RPMI8226 (cell line): ENCODE measurements at regions not wholly inside any gene's neighbourhood (a gene's known extent, or its start where the extent isn't known, plus 50 kb on each side); places are given as distances from the start of the nearest gene placed in this dataset.

Experiments used
- DNase-seq: peaks from one replicate; pipeline ENCODE4 v3.0.0-alpha.2; 2015

DNA sequence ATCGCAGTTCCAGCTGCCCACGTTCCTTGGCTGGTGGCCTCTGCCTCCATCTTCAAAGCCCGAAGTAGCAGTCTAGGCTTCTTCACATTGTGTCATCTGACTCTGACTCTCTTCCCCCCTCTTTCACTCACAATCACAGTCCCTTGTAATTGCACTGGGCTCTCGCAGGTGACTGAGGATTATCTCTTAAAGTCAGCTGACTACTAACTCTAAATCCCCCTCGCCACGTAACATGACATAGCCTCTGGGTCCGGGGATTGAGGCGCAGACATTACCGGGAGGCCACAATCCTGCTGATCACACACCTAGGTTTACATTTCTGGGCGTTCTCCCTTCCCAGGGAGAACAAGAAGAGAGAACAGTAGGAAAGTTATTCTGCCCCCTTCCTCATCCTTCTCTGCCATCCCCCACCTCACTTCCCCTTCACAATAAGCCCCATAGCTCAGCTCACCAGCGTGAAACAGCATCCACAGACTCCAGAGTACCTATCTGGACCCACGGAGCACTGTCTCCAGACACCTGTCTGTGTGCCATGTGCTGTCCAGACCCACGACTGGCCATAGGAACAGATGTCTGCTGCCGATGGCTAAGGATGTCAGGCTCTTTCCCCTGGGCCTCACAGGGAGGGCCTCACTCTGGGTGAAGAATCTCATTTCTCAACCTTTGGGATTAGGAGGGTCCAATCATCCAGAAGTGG is 64.3 kb upstream of the FZD7 start:
- DNase-seq = no peak

DNA sequence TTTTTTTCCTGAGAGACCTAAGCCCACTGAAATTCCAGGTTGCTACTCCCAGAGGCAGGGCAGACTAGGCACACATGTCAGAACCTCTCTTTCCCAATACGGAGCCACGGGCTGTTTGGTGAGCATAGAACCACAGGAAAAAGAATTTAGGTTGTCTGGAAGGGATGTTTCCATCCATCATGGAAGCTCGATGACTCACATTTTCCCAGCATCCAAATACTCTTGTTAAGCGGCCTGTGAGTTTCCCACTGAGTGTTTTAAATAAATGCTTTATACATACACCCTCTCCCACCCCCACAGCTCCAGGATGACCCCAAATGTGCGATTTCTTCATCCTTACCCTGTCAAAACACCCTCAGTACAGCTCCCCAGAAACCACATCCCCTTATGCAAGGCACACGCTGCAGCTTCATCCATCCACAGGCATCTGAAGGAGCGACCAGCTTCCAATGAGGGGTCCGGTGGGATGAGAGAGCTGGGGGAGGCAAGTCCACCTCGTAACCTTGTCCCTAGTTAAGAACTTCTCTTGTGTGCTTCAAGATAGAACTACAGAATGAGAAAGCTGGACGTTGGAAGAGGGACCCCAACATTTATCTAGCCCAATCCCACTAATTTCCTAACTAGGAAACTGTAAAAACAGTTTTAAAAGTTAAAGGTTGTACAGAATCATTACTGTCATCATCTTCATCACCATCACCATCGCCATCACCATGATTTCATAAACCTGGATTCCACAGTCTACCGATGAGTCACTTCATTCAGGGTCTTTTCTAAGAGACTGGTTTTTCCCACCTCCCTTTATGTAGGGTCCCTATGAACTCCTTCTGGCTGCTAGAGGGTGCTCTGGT is 63.5 kb upstream of the FZD7 start:
- no peak for DNase-seq

DNA sequence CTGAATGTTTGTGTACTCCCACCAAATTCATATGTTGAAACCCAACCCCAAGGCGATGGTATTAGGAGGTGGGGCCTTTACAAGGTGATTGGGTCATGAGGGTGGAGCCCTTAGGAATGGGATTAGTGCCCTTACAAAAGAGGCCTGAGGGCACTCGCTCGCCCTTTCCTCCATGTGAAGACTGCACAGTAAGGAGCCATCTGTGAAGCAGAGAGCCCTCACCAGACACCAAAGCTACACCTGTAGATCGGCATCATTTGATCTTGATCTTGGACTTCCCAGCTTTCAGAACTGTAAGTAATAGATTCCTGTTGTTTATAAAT is 62.9 kb upstream of the FZD7 start:
- DNase-seq = no peak

DNA sequence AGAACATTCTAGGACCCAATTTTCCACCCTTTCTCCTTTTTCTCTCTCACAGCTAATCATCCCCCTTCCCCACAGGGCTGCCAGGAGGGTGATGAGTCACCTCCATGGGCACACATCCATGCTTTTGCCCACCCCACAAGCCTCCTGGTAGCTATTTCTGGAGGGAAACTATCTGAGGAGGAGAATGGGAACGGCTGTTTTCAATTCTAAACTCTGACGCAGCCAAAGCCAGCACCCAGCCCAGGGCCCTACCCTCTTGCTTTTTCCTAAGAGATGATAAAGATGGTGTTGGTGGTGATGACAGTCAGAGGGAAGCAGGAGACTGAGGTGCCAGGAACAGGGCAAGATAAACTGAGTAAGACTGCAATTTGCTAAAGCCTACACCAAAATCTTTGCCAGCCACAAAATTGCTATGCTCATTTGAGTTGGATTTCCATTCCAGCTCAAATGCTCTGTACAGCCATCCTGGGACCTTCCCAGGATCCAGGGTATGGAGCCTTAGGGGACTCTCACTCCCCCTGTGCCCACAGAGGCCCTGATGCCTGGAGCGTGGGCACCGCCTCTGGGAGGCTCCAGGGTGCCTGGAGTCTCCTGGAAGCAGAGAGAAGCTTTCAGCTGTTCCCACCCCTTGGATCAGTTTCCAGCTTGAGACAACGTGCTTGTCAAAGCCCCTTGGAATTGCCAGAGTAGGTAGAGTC is 62.0 kb upstream of the FZD7 start:
- no peak for DNase-seq

DNA sequence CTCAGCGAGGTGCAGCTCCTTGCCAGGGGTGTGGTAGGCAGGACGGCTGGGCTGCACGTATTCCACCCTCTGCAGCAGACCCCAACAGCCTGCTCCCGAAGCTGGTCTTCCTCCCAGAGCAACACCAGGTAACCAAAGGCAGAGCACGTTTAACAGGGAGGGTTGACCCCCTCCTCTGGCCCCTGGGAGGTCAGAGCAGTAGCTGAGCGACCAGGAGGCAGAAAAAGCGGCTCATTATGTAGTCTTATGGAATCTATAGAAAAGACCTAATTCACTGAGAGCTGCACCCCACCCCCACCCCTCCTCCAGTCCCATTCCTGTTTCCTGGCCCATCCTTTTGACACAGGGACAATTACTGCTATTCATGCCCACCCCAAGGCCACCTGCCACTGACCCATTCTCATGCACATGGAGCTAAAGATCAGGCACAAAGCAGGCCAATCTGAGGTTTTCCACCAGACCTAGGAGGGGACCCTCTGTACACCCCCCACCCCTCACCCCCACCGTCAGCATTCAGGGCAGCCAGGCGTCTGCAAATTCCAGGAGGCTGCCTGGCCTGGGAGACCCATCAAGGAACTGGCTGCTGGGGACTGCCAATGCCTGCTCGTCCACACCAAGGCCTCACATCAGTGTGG is 60.9 kb upstream of the FZD7 start:
- DNase-seq = no peak

DNA sequence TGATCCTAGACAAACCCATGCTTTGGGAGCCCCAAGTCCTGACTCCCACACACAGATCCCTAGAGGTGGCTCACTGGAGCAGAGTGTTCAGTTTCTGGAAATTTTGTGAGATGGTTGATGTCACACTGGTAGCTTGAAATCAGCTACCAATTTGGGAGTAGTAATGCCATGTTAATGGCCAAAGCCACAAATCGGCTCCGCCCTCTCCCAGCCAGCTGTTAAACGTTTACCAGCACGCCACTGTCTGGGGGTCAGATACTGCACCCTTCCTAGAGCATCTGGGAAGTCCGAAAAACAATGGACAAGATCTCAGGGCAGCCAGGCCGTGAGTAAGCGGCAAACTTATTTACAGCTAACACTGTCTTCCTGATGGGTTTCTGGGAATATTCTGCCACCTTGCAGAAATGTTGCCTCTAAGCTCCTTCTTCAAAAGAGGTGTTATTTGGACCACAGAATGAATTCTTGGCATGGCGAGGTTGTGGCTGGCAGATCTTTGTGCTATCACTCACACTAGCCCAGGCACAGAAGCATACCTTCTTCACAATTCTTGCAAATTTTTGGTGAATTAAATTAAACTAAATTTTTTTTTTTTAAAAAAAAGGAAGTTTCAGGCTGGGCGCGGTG is 60.2 kb upstream of the FZD7 start:
- DNase-seq = no peak

DNA sequence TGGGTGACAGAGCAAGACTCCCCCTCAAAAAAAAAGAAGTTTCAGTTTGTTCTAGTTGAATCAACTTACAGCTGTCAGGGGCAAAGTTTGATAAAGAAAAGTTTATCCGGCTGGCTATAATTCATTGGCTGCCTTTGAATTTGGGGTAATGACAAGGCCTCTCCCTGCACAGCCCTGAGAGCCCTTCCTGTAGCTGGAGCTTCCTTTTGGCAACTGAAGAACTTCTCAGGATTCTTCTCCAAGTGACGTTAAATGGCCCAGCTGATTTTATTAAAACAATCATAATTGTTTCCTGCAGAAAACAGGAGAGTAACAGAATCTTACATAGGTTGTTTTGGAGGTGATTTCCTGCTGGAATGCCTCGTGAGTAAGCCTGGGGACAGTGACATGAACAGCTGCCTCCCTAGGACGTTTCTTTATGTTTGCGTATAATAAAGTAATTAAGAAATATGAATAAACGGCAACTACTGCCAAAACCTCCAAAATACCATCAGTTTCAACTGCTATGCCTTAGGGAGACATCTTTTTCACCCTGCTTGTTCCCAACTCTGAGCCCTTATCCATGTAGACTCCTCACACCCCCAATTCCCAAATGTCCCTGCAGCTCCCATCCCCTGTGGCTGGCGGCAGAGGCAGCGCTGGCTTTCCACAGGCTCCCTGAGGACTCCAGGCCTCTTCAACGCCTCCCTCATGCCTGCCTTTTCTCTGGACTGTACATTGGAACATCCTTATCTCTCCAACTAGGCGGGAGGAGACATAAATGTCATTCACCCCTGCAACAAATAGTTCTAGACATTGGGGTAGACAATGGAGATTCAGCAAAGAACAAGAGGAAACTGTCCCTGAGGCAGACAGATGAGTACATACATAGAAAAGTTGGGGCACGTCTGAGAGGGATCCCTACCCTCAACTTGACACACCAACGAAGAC is 59.2 kb upstream of the FZD7 start:
- DNase-seq = no peak

DNA sequence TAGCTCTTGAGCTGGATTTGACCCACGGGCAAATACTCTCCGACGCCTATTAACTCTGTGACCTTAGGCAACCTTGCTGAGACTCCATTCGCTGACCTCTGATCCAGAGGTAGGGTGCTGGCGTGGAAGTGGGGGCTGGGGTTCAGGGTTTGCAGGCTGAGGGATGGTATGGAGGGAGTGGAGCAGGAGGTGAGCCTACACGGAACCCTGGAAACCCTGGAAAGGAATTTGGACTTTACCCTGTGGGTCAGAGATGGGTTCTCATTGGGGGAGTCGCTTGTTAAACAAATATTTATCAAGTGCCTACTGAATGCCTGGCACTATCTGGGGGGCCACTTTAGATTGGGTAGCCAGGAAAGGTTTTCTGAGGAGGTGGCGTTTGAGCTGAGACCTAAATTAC is 58.2 kb upstream of the FZD7 start:
- DNase-seq = no peak

DNA sequence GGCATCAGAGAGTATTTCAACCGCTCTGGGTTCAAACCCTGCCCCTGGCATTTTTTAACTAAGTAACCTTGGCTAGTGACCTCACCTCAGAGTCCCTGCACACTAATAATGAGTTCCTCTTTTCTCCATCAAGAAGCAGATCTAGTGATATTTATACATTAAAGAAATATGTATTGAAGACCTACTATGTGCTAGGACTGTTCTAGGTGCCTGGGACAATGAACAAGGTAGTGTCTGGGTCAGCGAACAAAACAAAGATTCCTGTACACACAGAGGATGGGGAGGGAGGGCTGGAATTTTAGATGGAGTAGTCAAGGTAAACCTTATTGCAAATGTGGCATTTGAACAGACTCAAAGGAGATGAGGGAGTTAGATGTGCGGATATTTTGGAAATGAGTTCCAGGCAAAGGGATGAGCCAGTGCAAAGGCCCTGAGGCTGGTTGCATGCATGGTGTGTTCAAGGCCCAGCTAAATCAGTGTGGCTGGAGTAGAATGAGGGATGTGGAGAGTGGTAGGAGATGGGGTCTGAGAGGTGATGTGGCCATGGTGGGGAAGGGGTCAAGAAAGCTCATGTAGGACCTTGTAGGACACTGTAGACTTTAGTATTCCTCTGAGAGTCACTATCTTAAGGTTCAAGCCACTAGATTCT is 57.6 kb upstream of the FZD7 start:
- no peak for DNase-seq

DNA sequence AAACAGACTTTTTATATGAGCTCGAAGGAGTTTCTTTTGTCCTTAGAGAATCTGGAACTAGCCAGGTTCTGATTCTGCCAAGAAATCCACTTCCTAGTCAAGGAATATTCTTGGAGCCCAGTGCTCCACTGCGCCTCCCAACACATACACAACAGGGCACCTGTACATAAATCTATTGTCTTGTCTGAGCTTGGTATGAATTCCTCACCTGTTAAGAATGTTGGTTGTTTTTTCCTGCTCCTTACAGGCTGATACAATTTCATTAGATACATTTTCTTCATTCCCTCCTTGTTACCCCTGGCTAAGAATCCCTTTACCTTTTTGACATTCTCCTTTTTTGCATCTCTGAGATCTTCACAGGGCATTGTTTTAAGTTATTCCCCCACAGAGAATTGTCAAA is 56.0 kb upstream of the FZD7 start:
- DNase-seq = no peak

DNA sequence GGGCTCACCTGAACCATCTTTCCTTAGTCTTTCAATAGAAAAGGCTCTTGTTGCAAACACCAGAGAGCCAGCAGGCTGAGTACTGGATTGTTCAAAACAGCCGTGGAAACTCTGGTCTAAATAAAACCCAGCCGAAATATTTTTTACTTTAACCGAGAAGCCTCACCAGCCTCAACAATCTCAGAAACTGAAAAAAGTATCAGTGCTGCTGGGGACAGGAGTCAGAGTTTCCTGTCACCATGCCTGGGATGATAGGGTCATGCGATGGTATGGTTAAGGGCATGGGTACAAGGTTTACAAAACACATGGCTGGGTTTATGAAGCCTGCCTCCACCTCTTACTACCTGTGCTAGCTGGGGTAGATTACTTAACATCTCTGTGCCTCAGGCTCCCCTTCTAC is 55.3 kb upstream of the FZD7 start:
- no peak for DNase-seq

DNA sequence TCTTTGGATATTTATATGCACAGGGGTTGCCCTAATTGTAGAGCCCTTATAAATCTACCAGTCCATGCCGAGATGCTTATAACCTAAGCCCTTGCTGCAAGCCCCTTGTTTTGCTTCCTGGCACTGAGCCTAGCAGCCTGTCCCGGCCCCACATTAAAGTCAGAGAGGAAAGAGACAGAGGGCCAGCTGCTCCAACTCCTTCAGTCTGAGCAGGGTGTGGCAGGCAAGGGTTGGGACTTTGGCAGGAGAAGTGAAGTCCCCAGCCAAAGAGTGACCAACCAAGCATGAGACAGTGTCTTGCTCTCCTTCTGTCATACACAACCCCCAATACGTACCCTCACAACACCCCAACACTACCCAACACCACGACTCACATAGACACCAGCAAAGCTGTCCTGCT is 54.7 kb upstream of the FZD7 start:
- DNase-seq = no peak

DNA sequence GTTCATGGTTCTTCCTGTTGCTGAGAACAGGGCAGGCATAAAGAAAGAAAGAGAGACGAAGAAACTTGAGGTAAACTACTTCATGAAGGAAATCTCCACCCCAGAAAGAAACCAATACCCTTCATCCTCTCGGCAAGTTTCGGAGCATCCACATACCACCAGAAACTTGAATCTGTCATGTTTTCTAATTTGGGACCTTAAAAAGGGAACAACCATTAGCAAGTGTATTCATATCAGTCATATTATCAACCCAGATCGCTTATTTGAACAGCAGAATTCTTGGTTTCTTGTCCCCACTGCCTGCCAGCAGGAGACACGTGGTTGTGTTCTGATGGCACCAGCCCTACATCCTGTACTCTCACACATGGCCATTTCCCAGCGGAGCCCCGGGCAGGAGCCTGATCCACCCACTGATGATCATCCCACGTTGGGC is 53.2 kb upstream of the FZD7 start:
- DNase-seq = no peak

DNA sequence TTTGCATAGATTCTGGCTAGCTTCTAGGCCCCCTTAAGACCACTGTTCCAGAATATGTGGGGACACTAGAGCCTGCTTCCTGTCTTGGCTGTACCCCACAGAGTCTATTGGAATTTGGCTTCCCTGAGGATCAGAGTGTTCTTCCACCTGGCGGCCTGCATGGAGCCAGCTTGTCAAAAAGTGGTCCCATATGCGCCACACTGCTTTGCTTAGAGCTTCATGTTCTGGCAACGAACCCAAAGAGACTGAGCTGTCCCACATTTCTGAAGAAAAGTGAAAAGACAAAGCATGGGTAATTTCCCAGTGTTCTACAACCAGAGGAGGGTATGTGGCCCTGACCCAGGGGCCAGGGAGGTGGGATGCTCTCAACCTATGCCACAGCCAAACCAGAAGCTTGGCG is 52.7 kb upstream of the FZD7 start:
- DNase-seq = no peak

DNA sequence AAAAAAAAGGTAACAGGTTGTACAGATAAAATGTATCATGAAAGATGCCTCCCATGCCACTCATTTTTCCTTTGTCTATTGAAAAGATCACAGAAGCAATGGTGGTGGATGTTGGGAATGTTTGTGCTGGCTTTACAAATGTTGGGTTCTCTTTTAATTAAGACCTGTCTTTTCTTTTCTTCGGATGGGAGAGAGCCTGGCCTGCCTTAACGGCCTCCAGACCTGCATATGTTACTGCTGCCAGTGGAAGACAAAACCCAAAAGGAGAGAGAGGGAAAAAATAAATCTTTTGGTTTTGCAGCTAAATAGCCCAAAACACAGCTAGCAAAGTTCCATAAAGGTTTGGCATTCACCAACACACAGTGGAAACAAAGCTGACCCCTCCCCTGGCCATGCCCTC is 50.5 kb upstream of the FZD7 start:
- DNase-seq = no peak

DNA sequence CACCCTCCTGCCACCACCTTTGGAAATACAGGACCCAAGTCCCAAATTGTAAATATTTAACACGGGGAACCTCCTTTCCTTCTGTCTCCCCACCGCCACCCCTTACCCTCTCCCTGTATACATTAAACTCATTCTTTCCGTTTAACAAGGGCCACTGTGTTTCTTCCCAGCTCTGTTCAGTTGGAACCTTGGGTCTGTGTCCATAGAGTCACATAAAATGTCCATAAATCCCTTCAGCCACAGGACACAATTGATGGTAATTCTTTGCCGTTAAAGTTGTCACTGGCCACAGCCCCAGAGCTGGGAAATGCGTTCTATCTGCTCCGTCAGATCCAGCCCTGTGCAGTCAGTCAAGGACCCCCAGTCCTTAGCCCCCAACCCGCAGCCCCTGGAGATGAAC is 49.9 kb upstream of the FZD7 start:
- DNase-seq = no peak
